SH-SY5Y (cell line): ENCODE measurements at regions not wholly inside any gene's neighbourhood (a gene's known extent, or its start where the extent isn't known, plus 50 kb on each side); places are given as distances from the start of the nearest gene placed in this dataset.

Experiments
- GATA2 ChIP-seq: IDR thresholded peaks from 2 replicates; pipeline ENCODE4 v1.6.1; 2011; ENCODE audit warnings: mild to moderate bottlenecking, low read depth, low read length
- GATA3 ChIP-seq: IDR thresholded peaks from 2 replicates; pipeline ENCODE4 v1.6.1; 2011; ENCODE audit warnings: low read depth, mild to moderate bottlenecking, low read length, moderate library complexity

DNA sequence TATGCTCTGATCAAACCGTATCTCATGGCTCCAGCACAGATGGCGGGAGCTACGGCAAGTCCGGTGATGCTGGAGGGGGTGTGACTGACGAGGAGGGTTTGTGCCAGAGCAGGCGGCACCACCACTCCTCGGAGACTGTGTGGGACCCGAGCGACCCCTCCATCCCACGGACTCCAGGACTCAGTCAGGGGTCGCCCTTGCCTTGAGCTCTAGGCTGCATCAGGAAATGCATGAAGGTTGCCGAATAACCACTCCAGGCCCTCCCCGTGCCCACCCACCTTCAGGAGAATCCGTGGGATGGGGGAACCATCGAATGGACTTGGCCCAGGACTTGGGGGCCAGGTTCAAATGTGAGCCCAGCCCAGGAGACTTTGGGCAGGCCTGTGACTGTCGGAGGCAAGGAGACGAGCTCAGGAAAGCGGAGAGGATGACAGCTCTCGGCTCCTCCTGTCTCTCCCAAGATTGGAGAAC lies 60.2 kb upstream of the ZNF469 start:
- TF ChIP-seq GATA2 (no peak), GATA3 (no peak)
